Nephron progenitor cell (in vitro differentiated cells): ENCODE measurements at regions not wholly inside any gene's neighbourhood (a gene's known extent, or its start where the extent isn't known, plus 50 kb on each side); places are given as distances from the start of the nearest gene placed in this dataset.

Experiments
- DNase-seq: peaks from one replicate; pipeline ENCODE4 v3.0.0; 2021
- H3K27ac Mint-ChIP-seq: 2 replicates; pipeline ENCODE4 v1.8.0; 2021; ENCODE audit warnings: mild to moderate bottlenecking, moderate library complexity, mixed read lengths
- H3K27me3 Mint-ChIP-seq: 2 replicates; pipeline ENCODE4 v1.8.0; 2021; ENCODE audit warnings: mild to moderate bottlenecking, low read depth, mixed read lengths; ENCODE audit not compliant: poor library complexity
- H3K36me3 Mint-ChIP-seq: 2 replicates; pipeline ENCODE4 v1.8.0; 2021; ENCODE audit warnings: low read depth, mixed read lengths
- H3K4me1 Mint-ChIP-seq: 2 replicates; pipeline ENCODE4 v1.8.0; 2021; ENCODE audit warnings: mixed read lengths
- H3K4me3 Mint-ChIP-seq: 2 replicates; pipeline ENCODE4 v1.8.0; 2021; ENCODE audit warnings: mild to moderate bottlenecking, moderate library complexity, mixed read lengths
- H3K9me3 Mint-ChIP-seq: 2 replicates; pipeline ENCODE4 v1.8.0; 2021; ENCODE audit warnings: mild to moderate bottlenecking, moderate library complexity, mixed read lengths
- TF ChIP-seq, protein P1 (sequence below): fragments of 200-600 bp; sonication (generic); IDR thresholded peaks from 2 replicates; pipeline ENCODE4 v1.5.0; 2021; ENCODE audit warnings: antibody characterized with exemption

GRCh38 chr4:34009951-34010350 lies 2234.4 kb downstream of the ARAP2 start:
- Mint-ChIP-seq H3K36me3 (no peaks in the 10 kb centered on the region), H3K4me1 (no peaks in the 10 kb centered on the region), H3K27ac (no peak overlapping the region), H3K9me3 (no peaks in the 10 kb centered on the region), H3K27me3 (no peaks in the 10 kb centered on the region), H3K4me3 (no peak overlapping the region)
- no peak for DNase-seq
- TF ChIP-seq, protein P1, sequence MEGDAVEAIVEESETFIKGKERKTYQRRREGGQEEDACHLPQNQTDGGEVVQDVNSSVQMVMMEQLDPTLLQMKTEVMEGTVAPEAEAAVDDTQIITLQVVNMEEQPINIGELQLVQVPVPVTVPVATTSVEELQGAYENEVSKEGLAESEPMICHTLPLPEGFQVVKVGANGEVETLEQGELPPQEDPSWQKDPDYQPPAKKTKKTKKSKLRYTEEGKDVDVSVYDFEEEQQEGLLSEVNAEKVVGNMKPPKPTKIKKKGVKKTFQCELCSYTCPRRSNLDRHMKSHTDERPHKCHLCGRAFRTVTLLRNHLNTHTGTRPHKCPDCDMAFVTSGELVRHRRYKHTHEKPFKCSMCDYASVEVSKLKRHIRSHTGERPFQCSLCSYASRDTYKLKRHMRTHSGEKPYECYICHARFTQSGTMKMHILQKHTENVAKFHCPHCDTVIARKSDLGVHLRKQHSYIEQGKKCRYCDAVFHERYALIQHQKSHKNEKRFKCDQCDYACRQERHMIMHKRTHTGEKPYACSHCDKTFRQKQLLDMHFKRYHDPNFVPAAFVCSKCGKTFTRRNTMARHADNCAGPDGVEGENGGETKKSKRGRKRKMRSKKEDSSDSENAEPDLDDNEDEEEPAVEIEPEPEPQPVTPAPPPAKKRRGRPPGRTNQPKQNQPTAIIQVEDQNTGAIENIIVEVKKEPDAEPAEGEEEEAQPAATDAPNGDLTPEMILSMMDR = no peak

DNA sequence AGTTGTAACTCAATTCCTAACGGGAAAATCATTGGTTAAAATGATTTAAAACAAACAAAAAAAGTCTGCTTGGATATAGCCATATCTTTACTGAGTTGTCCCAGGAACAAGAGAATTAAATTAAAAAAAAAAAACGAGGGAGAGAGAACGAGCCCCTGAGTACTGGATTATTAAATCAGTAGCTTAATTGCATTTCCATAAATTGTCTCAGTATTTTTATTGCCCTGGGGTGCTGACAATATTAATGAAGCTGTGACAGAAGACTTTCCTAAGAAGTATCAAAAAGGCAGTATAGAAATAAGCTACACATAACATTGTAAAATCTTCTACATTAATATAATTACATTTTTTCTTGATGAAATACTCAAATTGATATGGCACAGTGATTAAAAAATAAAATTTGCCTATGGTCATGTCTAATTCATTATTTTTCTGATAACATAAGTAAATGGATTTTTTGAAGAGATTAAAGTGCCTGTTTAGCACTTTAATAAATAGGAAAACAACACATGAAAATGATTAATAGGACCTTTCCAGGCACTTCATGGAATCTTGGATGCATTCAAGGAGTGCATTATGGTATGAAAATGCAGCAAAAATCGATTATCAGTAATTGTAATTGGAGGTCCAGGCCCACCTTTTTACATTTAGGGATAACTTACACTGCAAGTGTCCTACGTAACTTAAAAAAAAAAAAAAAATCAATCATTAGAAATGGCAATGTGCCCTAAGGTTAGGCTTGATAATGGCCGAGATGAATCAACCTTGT lies 2233.4 kb downstream of the ARAP2 start:
- TF ChIP-seq, protein P1 = no peak
- no peak overlapping the region for H3K27ac Mint-ChIP-seq
- no peaks in the 10 kb centered on the region for H3K9me3 Mint-ChIP-seq
- H3K4me3 Mint-ChIP-seq = no peak overlapping the region
- DNase-seq = no peak
- H3K36me3 Mint-ChIP-seq = no peaks in the 10 kb centered on the region
- H3K27me3 Mint-ChIP-seq = no peaks in the 10 kb centered on the region
- no peaks in the 10 kb centered on the region for H3K4me1 Mint-ChIP-seq

- Mint-ChIP-seq H3K27ac (no peak overlapping the region), H3K9me3 (no peaks in the 10 kb centered on the region), H3K27me3 (no peaks in the 10 kb centered on the region), H3K4me3 (no peak overlapping the region), H3K4me1 (no peaks in the 10 kb centered on the region), H3K36me3 (no peaks in the 10 kb centered on the region)
- TF ChIP-seq, protein P1 = no peak
- no peak for DNase-seq
Observed at GRCh38 chr4:34035225-34035624, 2209.1 kb downstream of the ARAP2 start.

DNA sequence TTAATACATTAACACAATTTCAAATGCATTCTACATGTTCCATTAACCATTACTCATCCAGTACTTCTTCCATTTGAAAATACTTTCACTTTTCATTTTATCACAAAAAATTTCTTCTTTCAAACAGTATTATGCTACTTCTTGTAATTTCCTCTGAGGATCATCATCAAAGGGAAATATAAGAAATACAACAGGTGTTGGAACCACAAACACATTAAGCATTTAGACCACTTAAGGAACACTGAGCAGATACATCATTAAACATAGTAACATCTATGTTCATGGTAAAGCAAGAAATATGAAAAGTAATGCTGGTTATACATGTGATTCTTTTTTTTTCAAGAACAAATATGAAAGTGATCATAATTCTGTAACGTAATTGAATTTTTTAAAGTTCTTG lies 2207.0 kb downstream of the ARAP2 start:
- H3K4me3 Mint-ChIP-seq = no peak overlapping the region
- H3K36me3 Mint-ChIP-seq = no peaks in the 10 kb centered on the region
- no peaks in the 10 kb centered on the region for H3K9me3 Mint-ChIP-seq
- no peaks in the 10 kb centered on the region for H3K27me3 Mint-ChIP-seq
- H3K27ac Mint-ChIP-seq = no peak overlapping the region
- TF ChIP-seq, protein P1 = no peak
- DNase-seq = no peak
- H3K4me1 Mint-ChIP-seq = no peaks in the 10 kb centered on the region

DNA sequence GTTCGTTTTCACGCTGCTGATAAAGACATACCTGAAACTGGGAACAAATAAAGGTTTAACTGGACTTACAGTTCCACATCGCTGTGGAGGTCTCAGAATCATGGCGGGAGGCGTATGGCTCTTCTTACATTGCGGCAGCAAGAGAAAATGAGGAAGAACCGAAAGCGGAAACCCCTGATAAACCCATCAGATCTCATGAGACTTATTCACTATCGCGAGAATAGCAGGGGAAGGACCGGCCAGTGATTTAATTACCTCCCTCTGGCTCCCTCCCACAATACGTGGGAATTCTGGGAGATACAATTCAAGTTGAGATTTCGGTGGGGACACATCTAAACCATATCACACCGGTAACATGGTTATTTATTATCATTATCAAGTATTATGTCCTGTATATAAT lies 2204.5 kb downstream of the ARAP2 start:
- Mint-ChIP-seq H3K4me3 (no peak overlapping the region), H3K27me3 (no peaks in the 10 kb centered on the region), H3K27ac (no peak overlapping the region), H3K36me3 (no peaks in the 10 kb centered on the region), H3K4me1 (no peaks in the 10 kb centered on the region), H3K9me3 (no peaks in the 10 kb centered on the region)
- DNase-seq = no peak
- TF ChIP-seq, protein P1 = no peak

DNA sequence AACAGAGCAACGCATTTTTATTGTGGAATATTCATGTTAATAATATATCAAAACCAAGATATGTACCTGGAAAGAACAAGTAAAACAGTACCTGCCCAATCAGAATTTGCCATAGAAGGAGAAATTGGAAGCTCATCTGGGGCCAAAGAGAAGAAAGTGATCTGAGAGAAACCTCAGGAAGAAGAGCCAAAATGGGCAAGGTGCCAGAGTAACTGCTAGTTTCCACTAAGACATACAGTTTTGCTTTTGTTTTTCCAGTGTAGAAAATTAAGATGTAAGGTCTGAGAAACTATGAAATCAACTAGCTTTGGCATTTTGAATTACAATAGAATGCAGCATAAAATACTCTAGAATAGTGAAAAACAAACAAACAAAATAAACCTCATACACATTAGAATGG lies 2201.2 kb downstream of the ARAP2 start:
- H3K36me3 Mint-ChIP-seq = no peaks in the 10 kb centered on the region
- H3K27me3 Mint-ChIP-seq = no peaks in the 10 kb centered on the region
- H3K4me1 Mint-ChIP-seq = no peaks in the 10 kb centered on the region
- no peak overlapping the region for H3K4me3 Mint-ChIP-seq
- no peaks in the 10 kb centered on the region for H3K9me3 Mint-ChIP-seq
- DNase-seq = no peak
- TF ChIP-seq, protein P1 = no peak
- H3K27ac Mint-ChIP-seq = no peak overlapping the region
